GM10266 (cell line): ENCODE measurements at regions not wholly inside any gene's neighbourhood (a gene's known extent, or its start where the extent isn't known, plus 50 kb on each side); places are given as distances from the start of the nearest gene placed in this dataset.
"Not testable (repeated sequence)": the region's sequence is repeated elsewhere in the genome, so short reads cannot be mapped to it uniquely, and the experiment has no call there.

Source experiments
- DNase-seq: peaks from one replicate; pipeline ENCODE4 v3.0.0; 2012; ENCODE audit errors: extremely low spot score
- CTCF ChIP-seq: IDR thresholded peaks from 2 replicates; pipeline ENCODE4 v1.5.1; 2012; ENCODE audit warnings: mild to moderate bottlenecking, low read depth; ENCODE audit not compliant: control insufficient read depth, insufficient read depth; ENCODE audit errors: missing control alignments

DNA sequence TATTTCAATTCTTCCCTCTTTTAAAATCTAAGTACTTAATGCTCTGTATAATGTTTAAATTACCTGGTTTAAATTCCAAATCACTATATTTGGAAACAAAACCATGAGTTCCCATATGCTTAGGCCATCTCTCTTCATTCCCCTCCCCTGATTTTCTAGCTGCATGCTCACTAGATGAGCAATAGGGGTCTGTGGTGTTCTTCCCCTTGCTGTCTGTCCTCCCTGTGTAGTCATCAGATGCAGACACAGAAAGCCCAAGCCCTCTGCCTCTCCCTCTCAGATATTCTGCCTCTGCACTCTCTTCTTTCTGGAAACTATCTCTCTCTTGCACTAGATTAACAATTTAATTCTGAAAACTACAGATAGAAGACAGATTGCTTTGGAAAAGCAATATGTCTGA, 1730.2 kb downstream of the OLFM4 start:
- TF ChIP-seq CTCF: no peak
- DNase-seq: no peak

- DNase-seq: no peak
Measured at GRCh38 chr13:54768214-54768613, 1739.6 kb downstream of the OLFM4 start.

GRCh38 chr13:54775501-54776191, 1747.0 kb downstream of the OLFM4 start:
- DNase-seq: no peak
- no peak for TF ChIP-seq CTCF

More at GRCh38 chr13:54768214-54768613, 1739.6 kb downstream of the OLFM4 start:
- TF ChIP-seq CTCF: no peak

GRCh38 chr13:54787754-54788153, 1759.1 kb downstream of the OLFM4 start:
- DNase-seq: no peak
- no peak for TF ChIP-seq CTCF

- no peak for TF ChIP-seq CTCF
- no peak for DNase-seq
Measured at GRCh38 chr13:54799621-54800226, 1771.1 kb downstream of the OLFM4 start.

GRCh38 chr13:54802226-54802625, 1773.6 kb downstream of the OLFM4 start:
- TF ChIP-seq CTCF: no peak
- DNase-seq: no peak

GRCh38 chr13:54805743-54806142, 1777.1 kb downstream of the OLFM4 start:
- TF ChIP-seq CTCF: no peak
- no peak for DNase-seq

GRCh38 chr13:54821938-54822470, 1793.4 kb downstream of the OLFM4 start:
- not testable (repeated sequence) for DNase-seq

DNA sequence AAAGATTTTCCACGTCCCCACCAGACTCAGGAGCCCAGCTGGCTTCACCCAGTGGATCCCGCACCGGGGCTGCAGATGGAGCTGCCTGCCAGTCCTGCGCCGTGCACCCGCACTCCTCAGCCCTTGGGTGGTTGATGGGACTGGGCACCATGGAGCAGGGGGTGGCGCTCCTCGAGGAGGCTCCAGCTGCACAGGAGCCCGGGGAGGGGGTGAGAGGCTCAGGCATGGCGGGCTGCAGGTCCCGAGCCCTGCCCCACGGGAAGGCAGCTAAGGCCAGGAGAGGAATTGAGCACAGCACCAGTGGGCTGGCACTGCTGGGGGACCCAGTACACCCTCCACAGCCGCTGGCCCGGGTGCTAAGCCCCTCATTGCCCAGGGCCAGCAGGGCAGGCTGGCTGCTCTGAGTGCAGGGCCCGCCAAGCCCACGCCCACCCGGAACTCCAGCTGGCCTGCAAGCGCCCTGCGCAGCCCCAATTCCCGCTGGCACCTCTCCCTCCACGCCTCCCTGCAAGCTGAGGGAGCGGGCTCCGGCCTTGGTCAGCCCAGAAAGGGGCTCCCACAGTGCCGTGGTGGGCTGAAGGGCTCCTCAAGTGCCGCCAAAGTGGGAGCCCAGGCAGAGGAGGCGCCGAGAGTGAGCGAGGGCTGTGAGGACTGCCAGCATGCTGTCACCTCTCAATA, 1800.9 kb downstream of the OLFM4 start:
- not testable (repeated sequence) for DNase-seq
